Right lobe of liver (tissue), 6 donors: ENCODE measurements at regions not wholly inside any gene's neighbourhood (a gene's known extent, or its start where the extent isn't known, plus 50 kb on each side); places are given as distances from the start of the nearest gene placed in this dataset.

ENCODE experiments used
- ATAC-seq, 4 donors: fragments of 200-7000 bp; cut with Tn5 transposase; one replicate each; pipeline ENCODE4 v1.9.1; 2020; ENCODE audit warnings: mild to moderate bottlenecking in 4 of 4, moderate library complexity in 4 of 4
- DNase-seq, 3 donors: peaks; one replicate each; pipeline ENCODE4 v3.0.0-alpha.2; 2020
- H3K27ac ChIP-seq, 3 donors: fragments of 200-600 bp; one replicate each; pipeline ENCODE4 v1.8.0; 2022
- H3K27me3 ChIP-seq, 2 donors: fragments of 200-600 bp; one replicate each; pipeline ENCODE4 v1.8.0; 2022
- H3K36me3 ChIP-seq, 4 donors: fragments of 200-600 bp; sonication (generic) in 1 of 4; one replicate each; pipeline versions ENCODE4 v1.5.1 to v1.8.0; 2017 to 2022; ENCODE audit warnings: control low read depth in 1 of 4
- H3K4me1 ChIP-seq, 4 donors: fragments of 200-600 bp; sonication (generic) in 1 of 4; one replicate each; pipeline versions ENCODE4 v1.5.1 to v1.8.0; 2017 to 2022; ENCODE audit warnings: control low read depth in 1 of 4
- H3K4me3 ChIP-seq, 3 donors: fragments of 200-600 bp; one replicate each; pipeline ENCODE4 v1.8.0; 2022
- H3K9me3 ChIP-seq, 4 donors: fragments of 200-600 bp; sonication (generic) in 1 of 4; one replicate each; pipeline versions ENCODE4 v1.5.1 to v1.8.0; 2017 to 2022; ENCODE audit warnings: control low read depth in 1 of 4
- POLR2A ChIP-seq: fragments of 450-650 bp; IDR thresholded peaks from one replicate; pipeline ENCODE4 v1.6.1; 2017; ENCODE audit warnings: antibody characterized with exemption, mild to moderate bottlenecking
- WGBS: methylation state at CpG from one replicate; pipeline ENCODE4 v1.1.6; 2018; ENCODE audit warnings: low coverage, low lambda C conversion rate; ENCODE audit not compliant: insufficient coverage; ENCODE audit errors: missing lambda C conversion rate; 5-methylcytosine and 5-hydroxymethylcytosine counted together
- intact Hi-C, 2 donors: fragments of 100-400 bp; cut with DNase I; formaldehyde crosslinking; loops; one replicate each; pipeline versions ENCODE4 v1.11.2 to v1.14.1; 2022
- TF ChIP-seq, protein P1 (sequence below), 4 donors: fragments of 200-600 bp in 3 of 4; fragments of 450-650 bp in 1 of 4; IDR thresholded peaks; one replicate each; pipeline versions ENCODE4 v1.5.1 to v1.8.0; 2016 to 2022; ENCODE audit warnings: antibody characterized with exemption in 4 of 4, mild to moderate bottlenecking in 2 of 4
- donor health status: DM: no; HTN: yes; CAD: no.
- donor health status: DM: no; HTN: no; CAD: no.
- donor health status: DM: no; HTN: no; CAD: no.
- donor health status: DM: no; HTN: yes; CAD: no.
- donor health status: DM: no; HTN: yes; CAD: no.

DNA sequence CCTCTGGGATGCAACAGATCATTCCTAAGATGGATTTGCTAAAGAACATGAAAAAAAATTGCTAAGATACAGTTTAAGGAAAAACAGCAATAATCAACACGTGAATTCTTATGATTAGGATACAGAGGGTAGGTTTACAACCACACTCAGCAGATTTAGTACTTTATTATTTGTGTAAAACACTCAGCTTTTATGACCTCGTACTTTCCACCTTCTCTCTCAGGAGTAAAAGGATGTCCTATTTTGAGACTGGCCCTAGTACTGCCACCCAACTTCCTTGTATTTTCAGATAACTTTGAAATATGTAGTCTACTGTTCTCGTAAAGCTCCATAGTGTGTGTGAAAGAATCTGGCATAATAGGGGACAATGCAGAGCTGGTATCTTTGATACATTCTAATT is 186.1 kb downstream of the ARL4A start:
- Histone ChIP-seq H3K9me3 (no peaks in the 10 kb centered on the region), H3K27ac (no peak overlapping the region), H3K27me3 (no peaks in the 10 kb centered on the region), H3K36me3 (no peaks in the 10 kb centered on the region), H3K4me1 (no peaks in the 10 kb centered on the region), H3K4me3 (no peak overlapping the region)
- ATAC-seq (no peak), DNase-seq (no peak)
- TF ChIP-seq, protein P1, sequence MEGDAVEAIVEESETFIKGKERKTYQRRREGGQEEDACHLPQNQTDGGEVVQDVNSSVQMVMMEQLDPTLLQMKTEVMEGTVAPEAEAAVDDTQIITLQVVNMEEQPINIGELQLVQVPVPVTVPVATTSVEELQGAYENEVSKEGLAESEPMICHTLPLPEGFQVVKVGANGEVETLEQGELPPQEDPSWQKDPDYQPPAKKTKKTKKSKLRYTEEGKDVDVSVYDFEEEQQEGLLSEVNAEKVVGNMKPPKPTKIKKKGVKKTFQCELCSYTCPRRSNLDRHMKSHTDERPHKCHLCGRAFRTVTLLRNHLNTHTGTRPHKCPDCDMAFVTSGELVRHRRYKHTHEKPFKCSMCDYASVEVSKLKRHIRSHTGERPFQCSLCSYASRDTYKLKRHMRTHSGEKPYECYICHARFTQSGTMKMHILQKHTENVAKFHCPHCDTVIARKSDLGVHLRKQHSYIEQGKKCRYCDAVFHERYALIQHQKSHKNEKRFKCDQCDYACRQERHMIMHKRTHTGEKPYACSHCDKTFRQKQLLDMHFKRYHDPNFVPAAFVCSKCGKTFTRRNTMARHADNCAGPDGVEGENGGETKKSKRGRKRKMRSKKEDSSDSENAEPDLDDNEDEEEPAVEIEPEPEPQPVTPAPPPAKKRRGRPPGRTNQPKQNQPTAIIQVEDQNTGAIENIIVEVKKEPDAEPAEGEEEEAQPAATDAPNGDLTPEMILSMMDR (IDR thresholded peaks at IDR 0.05), result no peak
- TF ChIP-seq POLR2A, result no peak
- WGBS, result 48% methylated on average over 3 of the region's 3 CpGs
- intact Hi-C loops, result no loop called here

DNA sequence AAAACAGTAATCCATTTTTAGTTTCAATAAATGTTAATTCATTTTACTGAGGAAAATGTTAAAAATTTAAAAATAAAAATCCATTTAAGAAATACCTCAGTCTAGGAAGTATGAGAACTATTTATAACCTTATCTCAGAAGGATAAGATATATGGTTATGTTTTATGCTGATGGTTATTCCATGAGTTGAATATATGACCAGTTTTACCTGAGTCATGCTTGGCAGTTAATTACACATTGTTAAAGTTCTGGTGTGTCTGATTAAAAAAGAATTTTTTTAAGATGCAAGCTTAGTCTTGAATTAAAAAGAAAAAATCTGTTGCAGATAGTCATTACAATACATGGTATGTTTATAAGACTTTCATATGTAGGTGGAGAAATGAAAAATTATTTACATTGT is 191.7 kb downstream of the ARL4A start:
- no peak for TF ChIP-seq POLR2A
- TF ChIP-seq, protein P1 (IDR thresholded peaks at IDR 0.05), result no peak
- Histone ChIP-seq H3K27ac (no peak overlapping the region), H3K9me3 (no peaks in the 10 kb centered on the region), H3K4me1 (peaks cover 0 to 5% (median 0%) of the 10 kb centered on the region in 4 donors), H3K27me3 (no peaks in the 10 kb centered on the region), H3K36me3 (no peaks in the 10 kb centered on the region), H3K4me3 (no peak overlapping the region)
- intact Hi-C loops, result no loop called here
- no peak for ATAC-seq
- DNase-seq, result no peak

DNA sequence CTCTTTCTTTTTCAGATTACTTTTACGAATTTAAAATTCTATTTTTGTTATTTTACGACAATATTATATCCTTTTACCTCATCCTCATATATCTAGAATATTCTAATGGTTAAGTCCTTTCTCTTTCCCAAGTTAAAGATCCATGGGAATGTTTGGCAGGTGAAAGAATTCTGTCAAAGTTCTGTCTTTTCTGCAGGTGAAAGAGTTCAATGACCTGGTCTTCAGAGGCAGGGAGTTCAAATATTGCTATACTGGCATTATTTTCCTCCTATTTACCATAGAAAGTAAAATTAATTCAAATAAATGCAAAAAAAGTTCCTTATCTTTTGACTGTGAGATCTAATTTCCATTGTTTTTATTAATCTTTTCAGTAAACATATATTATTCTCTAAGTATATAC is 194.3 kb downstream of the ARL4A start:
- Histone ChIP-seq H3K4me1 (peaks cover 0 to 5% (median 0%) of the 10 kb centered on the region in 4 donors), H3K27me3 (no peaks in the 10 kb centered on the region), H3K27ac (no peak overlapping the region), H3K9me3 (no peaks in the 10 kb centered on the region), H3K36me3 (no peaks in the 10 kb centered on the region), H3K4me3 (no peak overlapping the region)
- intact Hi-C loops, result no loop called here
- DNase-seq (no peak), ATAC-seq (peak; percentile 39 to 76 (median 60))
- WGBS, result 82% methylated on average over 2 of the region's 2 CpGs
- TF ChIP-seq, protein P1 (IDR thresholded peaks at IDR 0.05), result no peak
- TF ChIP-seq POLR2A, result no peak

DNA sequence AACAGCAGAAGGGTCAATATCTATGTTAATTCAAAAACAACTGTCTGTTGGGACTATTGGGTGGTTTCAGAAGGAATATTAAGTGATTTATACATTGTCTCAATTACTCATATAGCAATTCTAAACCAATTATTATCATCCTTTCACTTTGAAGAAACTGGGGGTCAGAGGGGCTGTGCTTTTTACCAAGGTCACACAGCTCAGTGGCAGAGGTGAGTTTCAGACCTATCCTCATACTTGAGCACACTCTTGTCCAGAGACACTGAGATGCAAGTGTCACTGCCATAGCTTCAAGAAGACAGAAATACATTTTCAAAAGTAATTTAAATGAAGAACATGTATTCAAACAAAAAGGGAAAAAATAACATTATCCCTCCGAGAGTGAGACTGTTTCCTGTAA is 195.3 kb downstream of the ARL4A start:
- Histone ChIP-seq H3K27me3 (no peaks in the 10 kb centered on the region), H3K9me3 (no peaks in the 10 kb centered on the region), H3K4me3 (no peak overlapping the region), H3K4me1 (peaks cover 0 to 5% (median 0%) of the 10 kb centered on the region in 4 donors), H3K27ac (no peak overlapping the region), H3K36me3 (no peaks in the 10 kb centered on the region)
- intact Hi-C loops, result no loop called here
- DNase-seq (no peak), ATAC-seq (no peak)
- 71% methylated on average over 1 of the region's 1 CpG for WGBS
- no peak for TF ChIP-seq POLR2A
- TF ChIP-seq, protein P1 (IDR thresholded peaks at IDR 0.05), result no peak

DNA sequence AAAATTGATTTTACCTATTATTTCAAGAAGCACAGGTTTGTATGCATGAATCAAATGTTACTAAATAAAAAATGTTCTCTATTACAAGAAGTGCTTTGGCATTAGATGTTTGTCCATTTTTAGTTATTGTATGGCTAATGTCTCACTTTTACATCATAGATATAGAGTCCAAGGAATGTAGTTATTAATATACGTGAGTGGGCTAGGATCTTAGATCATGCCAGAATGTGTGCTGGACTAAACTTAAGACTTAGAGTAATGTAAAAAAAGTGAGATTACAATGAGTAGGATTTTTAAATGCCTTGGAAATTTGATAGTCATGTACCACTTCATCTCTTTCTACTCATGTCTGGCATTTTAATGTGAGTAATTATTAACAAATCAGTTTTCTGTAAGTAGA is 196.6 kb downstream of the ARL4A start:
- Histone ChIP-seq H3K4me1 (peaks cover 0 to 5% (median 0%) of the 10 kb centered on the region in 4 donors), H3K4me3 (no peak overlapping the region), H3K9me3 (no peaks in the 10 kb centered on the region), H3K27ac (no peak overlapping the region), H3K36me3 (no peaks in the 10 kb centered on the region), H3K27me3 (no peaks in the 10 kb centered on the region)
- TF ChIP-seq, protein P1 (IDR thresholded peaks at IDR 0.05), result no peak
- no peak for TF ChIP-seq POLR2A
- WGBS, result 65% methylated on average over 1 of the region's 1 CpG
- intact Hi-C loops, result no loop called here
- ATAC-seq (no peak), DNase-seq (no peak)
